Upper lobe of right lung (tissue), 1 donor: ENCODE measurements at regions not wholly inside any gene's neighbourhood (a gene's known extent, or its start where the extent isn't known, plus 50 kb on each side); places are given as distances from the start of the nearest gene placed in this dataset.

Source experiments
- ATAC-seq: fragments of 200-7000 bp; cut with Tn5 transposase; one replicate; pipeline ENCODE4 v1.9.1; 2020; ENCODE audit warnings: mild to moderate bottlenecking, moderate library complexity
- DNase-seq: peaks from one replicate; pipeline ENCODE4 v3.0.0-alpha.2; 2020
- H3K27ac ChIP-seq: fragments of 200-600 bp; one replicate; pipeline ENCODE4 v1.8.0; 2022
- H3K27me3 ChIP-seq: fragments of 200-600 bp; one replicate; pipeline ENCODE4 v1.8.0; 2022; ENCODE audit warnings: mild to moderate bottlenecking
- H3K36me3 ChIP-seq: fragments of 200-600 bp; one replicate; pipeline ENCODE4 v1.8.0; 2022
- H3K4me1 ChIP-seq: fragments of 200-600 bp; one replicate; pipeline ENCODE4 v1.8.0; 2022
- H3K4me3 ChIP-seq: fragments of 200-600 bp; one replicate; pipeline ENCODE4 v1.8.0; 2022; ENCODE audit warnings: mild to moderate bottlenecking
- H3K9me3 ChIP-seq: fragments of 200-600 bp; one replicate; pipeline ENCODE4 v1.8.0; 2022
- CTCF ChIP-seq: fragments of 200-600 bp; IDR thresholded peaks from one replicate; pipeline ENCODE4 v1.8.0; 2022; ENCODE audit warnings: antibody characterized with exemption
- intact Hi-C: fragments of 100-400 bp; cut with DNase I; formaldehyde crosslinking; loops from one replicate; pipeline ENCODE4 v1.11.0; 2022
- donor health status: DM: no; HTN: yes; CAD: no; lungs with severe emphysema.

GRCh38 chr12:47312808-47313426 is 233.2 kb upstream of the AMIGO2 start:
- Histone ChIP-seq H3K36me3 (no peaks in the 10 kb centered on the region), H3K4me1 (peaks cover under 1% of the 10 kb centered on the region), H3K9me3 (no peaks in the 10 kb centered on the region), H3K27ac (no peak overlapping the region), H3K4me3 (no peak overlapping the region), H3K27me3 (no peaks in the 10 kb centered on the region)
- ATAC-seq: peak; percentile 62
- TF ChIP-seq CTCF: no peak
- intact Hi-C loops: no loop called here
- DNase-seq: no peak

DNA sequence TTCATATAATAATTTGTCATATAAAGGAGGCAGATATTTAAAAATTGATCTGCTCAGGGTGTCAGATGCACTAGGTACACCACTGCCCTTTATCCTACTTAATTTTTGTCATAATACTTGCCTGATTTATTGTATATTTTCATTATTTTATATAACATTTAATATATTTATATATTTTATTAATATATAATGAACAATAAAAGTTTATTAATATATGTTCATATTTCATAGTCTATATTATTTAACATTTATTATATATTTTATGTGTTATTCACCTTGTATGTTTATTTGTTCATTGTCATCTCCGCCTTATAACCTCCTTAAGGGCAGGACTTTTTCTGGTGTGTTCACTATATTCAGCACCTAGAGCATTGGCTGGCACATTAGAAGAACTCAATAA is 232.4 kb upstream of the AMIGO2 start:
- H3K27me3 ChIP-seq: no peaks in the 10 kb centered on the region
- ATAC-seq (no peak), DNase-seq (no peak)
- TF ChIP-seq CTCF: no peak
- H3K9me3 ChIP-seq: no peaks in the 10 kb centered on the region
- H3K4me1 ChIP-seq: peaks cover 4% of the 10 kb centered on the region
- no peak overlapping the region for H3K4me3 ChIP-seq
- intact Hi-C loops: no loop called here
- no peak overlapping the region for H3K27ac ChIP-seq
- no peaks in the 10 kb centered on the region for H3K36me3 ChIP-seq

- H3K27me3 ChIP-seq: no peaks in the 10 kb centered on the region
- TF ChIP-seq CTCF: no peak
- H3K36me3 ChIP-seq: no peaks in the 10 kb centered on the region
- intact Hi-C loops: no loop called here
- H3K4me1 ChIP-seq: peaks cover 4% of the 10 kb centered on the region
- no peak for DNase-seq
- no peak for ATAC-seq
- no peak overlapping the region for H3K4me3 ChIP-seq
- no peaks in the 10 kb centered on the region for H3K9me3 ChIP-seq
- no peak overlapping the region for H3K27ac ChIP-seq
These were observed 231.8 kb upstream of the AMIGO2 start for GRCh38 chr12:47311568-47311967.

DNA sequence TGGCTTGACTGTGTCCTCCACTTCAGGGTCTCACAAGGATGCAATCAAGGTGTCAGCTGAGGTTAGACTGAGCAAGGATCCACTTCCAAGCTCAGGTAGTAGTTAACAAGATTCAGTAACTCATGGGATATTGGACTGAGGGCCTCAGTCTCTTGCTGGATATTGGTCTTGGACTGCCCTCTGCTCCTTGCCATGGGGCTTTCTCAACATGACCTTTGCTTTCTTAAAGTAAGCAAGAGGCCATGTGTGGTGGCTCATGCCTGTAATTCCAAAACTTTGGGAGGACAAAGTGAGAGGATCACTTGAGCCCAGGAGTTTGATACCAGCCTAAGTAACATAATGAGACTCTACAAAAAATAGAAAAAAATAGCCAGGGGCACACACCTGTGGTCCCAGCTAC is 231.3 kb upstream of the AMIGO2 start:
- Histone ChIP-seq H3K4me1 (peaks cover 4% of the 10 kb centered on the region), H3K27ac (no peak overlapping the region), H3K27me3 (no peaks in the 10 kb centered on the region), H3K36me3 (no peaks in the 10 kb centered on the region), H3K4me3 (no peak overlapping the region), H3K9me3 (no peaks in the 10 kb centered on the region)
- DNase-seq (no peak), ATAC-seq (no peak)
- no peak for TF ChIP-seq CTCF
- intact Hi-C loops: no loop called here

- no peak overlapping the region for H3K27ac ChIP-seq
- no peaks in the 10 kb centered on the region for H3K9me3 ChIP-seq
- no peak overlapping the region for H3K4me3 ChIP-seq
- H3K4me1 ChIP-seq: peaks cover 4% of the 10 kb centered on the region
- ATAC-seq: no peak
- intact Hi-C loops: no loop called here
- no peaks in the 10 kb centered on the region for H3K36me3 ChIP-seq
- H3K27me3 ChIP-seq: no peaks in the 10 kb centered on the region
- no peak for TF ChIP-seq CTCF
- DNase-seq: no peak
These were observed 228.9 kb upstream of the AMIGO2 start for GRCh38 chr12:47308672-47309071.
